ENCODE measurements at regions not wholly inside any gene's neighbourhood (a gene's known extent, or its start where the extent isn't known, plus 50 kb on each side); places are given as distances from the start of the nearest gene placed in this dataset.

DNA sequence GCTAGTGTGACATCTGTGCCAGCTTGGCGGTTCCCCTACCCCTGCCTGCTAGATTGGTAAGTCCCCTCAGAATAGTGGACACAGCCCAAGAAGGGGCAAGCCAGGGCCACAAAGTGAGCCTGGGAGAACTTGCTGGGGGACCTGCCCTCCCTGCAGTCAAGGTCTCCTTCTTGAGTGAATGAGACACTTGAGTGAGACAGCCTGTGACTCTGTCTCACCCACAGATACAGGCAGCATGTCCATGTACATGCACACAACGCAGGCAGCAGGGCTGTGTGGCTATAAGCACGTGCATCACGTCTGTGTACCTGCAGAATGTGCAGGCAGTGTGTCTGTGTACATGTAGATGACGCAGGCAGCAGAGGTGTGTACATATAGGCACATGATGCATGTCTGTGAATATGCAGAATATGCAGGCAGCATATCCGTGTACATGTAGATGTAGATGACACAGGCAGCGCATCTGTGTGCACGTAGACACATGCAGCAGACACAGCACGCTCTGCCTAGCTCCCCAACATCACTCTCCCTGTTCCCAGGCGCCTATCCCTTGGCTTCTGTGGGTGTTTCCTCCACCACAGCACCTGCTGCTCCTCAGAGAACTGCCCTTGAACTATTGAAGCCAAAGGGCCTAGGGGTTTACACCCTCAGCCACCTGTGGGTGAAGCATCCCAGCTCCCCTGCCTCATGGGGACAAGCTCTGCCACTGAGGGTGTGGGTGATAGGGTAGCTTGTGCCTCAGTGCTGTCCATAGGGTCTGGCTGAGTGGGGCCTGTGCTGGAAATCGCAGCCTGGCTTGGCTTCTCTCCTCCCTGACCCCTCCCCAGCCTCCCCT is 147.2 kb upstream of the TWIST2 start:
- no peak for TF ChIP-seq CTCF (IDR thresholded peaks at IDR 0.05)
- TF ChIP-seq POLR2A (IDR thresholded peaks at IDR 0.05), result no peak
